ENCODE measurements at regions not wholly inside any gene's neighbourhood (a gene's known extent, or its start where the extent isn't known, plus 50 kb on each side); places are given as distances from the start of the nearest gene placed in this dataset.

DNA sequence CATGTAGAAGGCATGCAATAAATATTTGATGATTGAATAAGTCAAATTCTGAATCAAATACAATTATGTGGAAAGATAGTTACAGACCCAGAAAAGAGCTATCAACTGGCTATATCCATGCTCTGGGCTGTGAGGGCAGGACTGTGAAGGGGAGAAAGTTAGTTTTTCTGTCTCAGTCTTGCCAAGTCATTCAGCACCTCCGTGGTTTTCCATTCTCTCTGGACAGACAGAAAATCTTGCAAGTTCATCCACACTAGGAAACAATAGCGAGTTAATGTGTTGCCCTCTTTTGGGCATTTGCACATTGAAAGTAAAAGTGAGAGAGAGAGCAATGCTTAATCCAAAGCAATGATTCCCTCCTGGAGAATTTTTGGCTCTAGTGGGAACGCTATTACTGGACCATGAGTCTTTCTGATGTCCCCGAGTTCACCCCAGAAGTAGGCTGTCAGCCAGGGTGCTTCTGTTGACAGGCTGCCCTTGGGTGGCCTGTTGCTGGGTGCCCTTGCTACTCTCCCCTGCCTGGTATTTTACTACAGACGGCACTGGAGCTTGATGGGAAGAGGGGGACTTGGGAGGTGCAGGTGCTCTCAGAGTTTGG lies 238.3 kb downstream of the LOXHD1 start:
- TF ChIP-seq EZH2 (IDR thresholded peaks at IDR 0.05; ENCODE audit: borderline replicate concordance), result no peak
- TF ChIP-seq, protein P1, sequence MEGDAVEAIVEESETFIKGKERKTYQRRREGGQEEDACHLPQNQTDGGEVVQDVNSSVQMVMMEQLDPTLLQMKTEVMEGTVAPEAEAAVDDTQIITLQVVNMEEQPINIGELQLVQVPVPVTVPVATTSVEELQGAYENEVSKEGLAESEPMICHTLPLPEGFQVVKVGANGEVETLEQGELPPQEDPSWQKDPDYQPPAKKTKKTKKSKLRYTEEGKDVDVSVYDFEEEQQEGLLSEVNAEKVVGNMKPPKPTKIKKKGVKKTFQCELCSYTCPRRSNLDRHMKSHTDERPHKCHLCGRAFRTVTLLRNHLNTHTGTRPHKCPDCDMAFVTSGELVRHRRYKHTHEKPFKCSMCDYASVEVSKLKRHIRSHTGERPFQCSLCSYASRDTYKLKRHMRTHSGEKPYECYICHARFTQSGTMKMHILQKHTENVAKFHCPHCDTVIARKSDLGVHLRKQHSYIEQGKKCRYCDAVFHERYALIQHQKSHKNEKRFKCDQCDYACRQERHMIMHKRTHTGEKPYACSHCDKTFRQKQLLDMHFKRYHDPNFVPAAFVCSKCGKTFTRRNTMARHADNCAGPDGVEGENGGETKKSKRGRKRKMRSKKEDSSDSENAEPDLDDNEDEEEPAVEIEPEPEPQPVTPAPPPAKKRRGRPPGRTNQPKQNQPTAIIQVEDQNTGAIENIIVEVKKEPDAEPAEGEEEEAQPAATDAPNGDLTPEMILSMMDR (IDR thresholded peaks at IDR 0.05; ENCODE audit: poor library complexity), result no peak

Measured in hepatocyte (in vitro differentiated cells).